ENCODE measurements at regions not wholly inside any gene's neighbourhood (a gene's known extent, or its start where the extent isn't known, plus 50 kb on each side); places are given as distances from the start of the nearest gene placed in this dataset.
"Not testable (repeated sequence)": the region's sequence is repeated elsewhere in the genome, so short reads cannot be mapped to it uniquely, and the experiment has no call there.

GRCh38 chr11:90704510-90704909 is 481.7 kb upstream of the CHORDC1 start:
- H3K4me3 ChIP-seq (ENCODE audit: low read depth, low read length): no peak overlapping the region
- TF ChIP-seq CTCF (IDR thresholded peaks at IDR 0.05; ENCODE audit: borderline replicate concordance, insufficient read depth, low read depth, low read length): no peak

DNA sequence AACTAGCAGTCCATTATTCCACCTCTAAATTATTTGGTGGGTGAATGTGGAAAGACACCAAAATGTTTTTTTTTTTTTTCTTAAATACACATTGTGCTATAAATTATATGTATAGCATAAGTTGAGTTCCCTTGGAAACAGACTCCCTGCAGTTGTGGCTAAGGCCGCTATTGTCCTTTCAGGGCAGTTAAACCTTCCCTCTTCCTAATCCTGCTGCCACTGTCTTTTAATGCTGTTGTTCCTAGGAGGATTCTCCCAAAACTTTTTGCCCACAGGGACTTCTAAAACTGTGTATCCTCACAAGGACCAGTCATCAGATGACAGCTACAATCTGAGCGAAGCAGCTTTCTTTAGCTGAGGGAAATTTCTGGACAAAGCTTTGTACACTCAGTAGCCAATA is 478.9 kb upstream of the CHORDC1 start:
- no peak overlapping the region for H3K4me3 ChIP-seq (ENCODE audit: low read depth, low read length)
- no peak for TF ChIP-seq CTCF (IDR thresholded peaks at IDR 0.05; ENCODE audit: borderline replicate concordance, insufficient read depth, low read depth, low read length)

DNA sequence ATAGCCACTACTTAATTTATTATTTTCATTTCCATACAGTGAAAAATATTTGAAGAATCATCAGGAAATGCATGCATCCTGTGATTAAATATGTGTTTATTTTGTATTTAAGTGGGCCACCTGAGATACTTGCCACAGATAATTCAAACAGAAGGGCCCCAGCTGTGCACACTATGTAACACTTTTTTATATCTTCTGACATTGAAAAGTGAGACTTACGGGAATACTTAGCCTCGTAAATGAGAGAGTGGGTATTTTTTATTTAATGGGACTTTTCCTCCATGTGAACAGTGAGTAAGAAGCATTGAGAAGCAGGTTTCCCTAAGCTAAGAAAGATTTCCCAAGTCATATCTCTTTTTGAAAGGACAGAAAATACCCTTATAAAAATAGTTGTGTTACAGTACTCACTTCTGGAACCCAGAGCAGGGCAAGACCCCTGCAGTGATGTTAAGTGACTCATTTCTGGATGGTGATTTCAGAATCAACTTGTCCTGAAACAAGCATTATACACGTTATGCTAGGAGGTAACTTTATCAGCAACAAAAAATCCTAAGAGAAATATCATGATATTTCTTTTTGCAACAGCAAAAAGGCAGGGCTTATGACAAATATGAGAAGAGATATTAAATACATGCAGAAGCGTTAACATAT is 478.1 kb upstream of the CHORDC1 start:
- no peak for TF ChIP-seq CTCF (IDR thresholded peaks at IDR 0.05; ENCODE audit: borderline replicate concordance, insufficient read depth, low read depth, low read length)
- H3K4me3 ChIP-seq (ENCODE audit: low read depth, low read length): no peak overlapping the region

GRCh38 chr11:90699791-90700400 is 477.0 kb upstream of the CHORDC1 start:
- no peak for TF ChIP-seq CTCF (IDR thresholded peaks at IDR 0.05; ENCODE audit: borderline replicate concordance, insufficient read depth, low read depth, low read length)
- no peak overlapping the region for H3K4me3 ChIP-seq (ENCODE audit: low read depth, low read length)

DNA sequence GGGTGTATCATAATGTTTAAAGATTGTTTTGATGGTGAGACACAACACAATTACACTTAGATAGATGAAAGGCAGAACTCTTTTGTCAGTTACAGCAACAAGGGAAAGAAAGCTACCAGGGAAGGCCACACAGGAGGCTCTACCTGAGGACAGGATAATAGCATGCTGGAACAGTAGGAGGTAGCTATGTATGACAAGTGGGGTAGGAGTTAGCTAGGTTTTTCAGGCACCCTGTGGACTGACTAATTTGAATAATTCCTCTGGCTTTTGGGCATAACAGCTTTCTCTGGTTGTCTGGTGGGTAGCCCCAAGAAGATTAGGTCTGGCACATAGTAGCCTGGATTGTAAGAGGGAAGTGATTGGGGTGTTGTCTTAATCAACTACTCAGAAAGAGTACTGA is 475.4 kb upstream of the CHORDC1 start:
- no peak for TF ChIP-seq CTCF (IDR thresholded peaks at IDR 0.05; ENCODE audit: borderline replicate concordance, insufficient read depth, low read depth, low read length)
- no peak overlapping the region for H3K4me3 ChIP-seq (ENCODE audit: low read depth, low read length)

GRCh38 chr11:90675496-90675895 is 452.6 kb upstream of the CHORDC1 start:
- H3K4me3 ChIP-seq (ENCODE audit: low read depth, low read length): not testable (repeated sequence)

- no peak for TF ChIP-seq CTCF (IDR thresholded peaks at IDR 0.05; ENCODE audit: borderline replicate concordance, insufficient read depth, low read depth, low read length)
- H3K4me3 ChIP-seq (ENCODE audit: low read depth, low read length): no peak overlapping the region
These were observed 446.2 kb upstream of the CHORDC1 start for GRCh38 chr11:90669094-90669493.
